ENCODE measurements at regions not wholly inside any gene's neighbourhood (a gene's known extent, or its start where the extent isn't known, plus 50 kb on each side); places are given as distances from the start of the nearest gene placed in this dataset.
A peak's percentile ranks its signal among the peaks of the same experiment; 100 is the strongest.

DNA sequence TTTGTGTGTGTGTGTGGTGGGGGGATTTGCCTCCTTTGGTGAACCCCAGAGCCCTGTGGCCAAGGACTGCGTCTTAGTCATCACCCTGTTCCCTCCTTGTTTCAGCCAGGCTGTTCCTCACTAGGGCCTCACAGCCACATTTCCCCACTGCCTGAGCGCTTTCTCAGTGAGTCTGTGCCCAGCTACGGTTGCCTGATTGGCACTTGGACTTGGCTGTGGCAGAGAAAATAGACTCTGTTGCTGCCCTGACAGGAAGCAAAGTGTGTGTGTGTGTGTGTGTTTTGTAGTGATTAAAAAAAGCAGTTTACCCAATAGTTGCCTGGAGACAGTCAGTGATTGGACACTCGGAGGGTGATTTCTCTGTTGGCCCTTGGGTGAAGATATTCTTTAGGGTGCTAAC lies 113.0 kb downstream of the UCHL1 start:
- DNase-seq (ENCODE audit: low read depth, low spot score), result no peak
- Histone ChIP-seq H3K9me3 (ENCODE audit: low read depth, low read length) (no peaks in the 10 kb centered on the region), H3K4me3 (no peak overlapping the region), H3K9ac (ENCODE audit: insufficient read length) (no peak overlapping the region), H3K36me3 (ENCODE audit: insufficient read depth, low read length) (no peaks in the 10 kb centered on the region; the same call in 1 of the 2 replicates), H3K27ac (no peak overlapping the region)
- no peak for TF ChIP-seq FOXP2 (optimal IDR thresholded peaks at IDR 0.05; ENCODE audit: control extremely low read depth, extremely low read length, insufficient read depth)

DNA sequence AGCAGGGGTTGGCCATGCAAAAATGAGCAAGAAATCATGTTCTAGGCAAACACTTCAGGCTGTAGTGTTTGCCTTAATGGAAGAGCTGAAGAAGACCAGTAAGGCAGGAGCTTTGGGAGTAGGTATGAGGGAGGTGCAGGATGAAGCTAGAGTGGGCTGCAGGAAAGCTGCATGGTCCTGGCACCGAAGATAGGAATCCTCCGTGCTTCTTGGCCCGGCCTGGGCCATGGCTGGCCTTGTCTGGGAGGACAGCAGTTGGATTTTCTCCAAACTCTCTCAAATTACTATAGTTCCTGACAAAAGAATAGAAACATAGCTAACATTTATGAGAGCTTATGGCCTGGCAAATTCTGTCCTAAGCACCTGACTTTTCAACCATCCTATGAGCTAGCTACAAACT lies 116.5 kb downstream of the UCHL1 start:
- no peak for DNase-seq (ENCODE audit: low read depth, low spot score)
- H3K4me3 ChIP-seq, result no peak overlapping the region
- no peak overlapping the region for H3K27ac ChIP-seq
- no peak for TF ChIP-seq POLR2AphosphoS5 (IDR thresholded peaks at IDR 0.05; ENCODE audit: borderline replicate concordance, low read depth, low read length)
- no peak for TF ChIP-seq FOXP2 (optimal IDR thresholded peaks at IDR 0.05; ENCODE audit: control extremely low read depth, extremely low read length, insufficient read depth)
- no peak for TF ChIP-seq EZH2 (IDR thresholded peaks at IDR 0.05)
- H3K9me3 ChIP-seq (ENCODE audit: low read depth, low read length), result no peaks in the 10 kb centered on the region
- H3K36me3 ChIP-seq (ENCODE audit: insufficient read depth, low read length), result no peaks in the 10 kb centered on the region; the same call in 1 of the 2 replicates
- H3K9ac ChIP-seq (ENCODE audit: insufficient read length), result no peak overlapping the region

DNA sequence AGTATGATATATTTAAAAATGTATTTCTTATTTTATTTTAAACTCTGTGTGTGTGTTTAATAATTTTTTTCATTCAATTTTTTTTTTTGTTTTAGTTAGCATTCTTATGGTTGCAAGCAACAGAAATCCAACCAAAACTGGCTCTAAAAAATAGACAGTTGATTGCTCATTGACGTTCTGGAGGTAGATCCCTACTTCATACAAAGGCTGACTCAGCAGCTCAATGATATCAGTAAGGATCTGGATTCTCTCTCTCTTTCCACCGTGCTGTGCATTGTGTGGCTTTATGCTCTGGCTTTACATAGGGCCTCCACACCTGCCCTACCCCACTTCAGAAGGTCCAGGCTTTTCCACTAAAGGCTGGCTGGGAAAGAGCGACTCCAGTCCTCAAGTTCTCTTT lies 117.8 kb downstream of the UCHL1 start:
- Histone ChIP-seq H3K36me3 (ENCODE audit: insufficient read depth, low read length) (no peaks in the 10 kb centered on the region; the same call in 1 of the 2 replicates), H3K4me3 (no peak overlapping the region), H3K27ac (no peak overlapping the region), H3K9me3 (ENCODE audit: low read depth, low read length) (no peaks in the 10 kb centered on the region), H3K9ac (ENCODE audit: insufficient read length) (no peak overlapping the region)
- DNase-seq (ENCODE audit: low read depth, low spot score), result no peak
- no peak for TF ChIP-seq EZH2 (IDR thresholded peaks at IDR 0.05)
- no peak for TF ChIP-seq POLR2AphosphoS5 (IDR thresholded peaks at IDR 0.05; ENCODE audit: borderline replicate concordance, low read depth, low read length)
- TF ChIP-seq FOXP2 (optimal IDR thresholded peaks at IDR 0.05; ENCODE audit: control extremely low read depth, extremely low read length, insufficient read depth), result no peak

DNA sequence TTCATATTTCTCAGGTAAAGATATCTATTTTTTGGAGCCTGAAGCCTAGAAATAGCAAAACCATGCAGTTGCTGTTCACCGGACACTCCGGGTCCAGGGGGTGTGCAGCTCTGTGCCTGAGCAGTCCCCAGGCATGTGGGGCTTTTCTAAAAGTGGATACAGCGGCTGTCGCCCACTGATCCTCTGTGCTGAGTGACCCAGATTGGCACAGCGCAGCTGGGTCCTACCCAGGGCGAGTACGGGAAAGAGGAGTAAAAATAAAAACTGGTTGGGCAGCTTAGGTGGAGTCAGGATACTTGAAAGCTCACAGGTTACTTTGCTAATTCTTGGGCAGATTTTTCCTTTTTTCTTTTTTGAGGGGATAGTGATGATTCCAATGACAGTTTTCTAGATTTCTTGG lies 118.8 kb downstream of the UCHL1 start:
- Histone ChIP-seq H3K36me3 (ENCODE audit: insufficient read depth, low read length) (no peaks in the 10 kb centered on the region; the same call in 1 of the 2 replicates), H3K4me3 (no peak overlapping the region), H3K9me3 (ENCODE audit: low read depth, low read length) (no peaks in the 10 kb centered on the region), H3K27ac (no peak overlapping the region), H3K9ac (ENCODE audit: insufficient read length) (no peak overlapping the region)
- no peak for TF ChIP-seq FOXP2 (optimal IDR thresholded peaks at IDR 0.05; ENCODE audit: control extremely low read depth, extremely low read length, insufficient read depth)
- no peak for TF ChIP-seq EZH2 (IDR thresholded peaks at IDR 0.05)
- TF ChIP-seq POLR2AphosphoS5 (IDR thresholded peaks at IDR 0.05; ENCODE audit: borderline replicate concordance, low read depth, low read length), result no peak
- no peak for DNase-seq (ENCODE audit: low read depth, low spot score)

- H3K36me3 ChIP-seq (ENCODE audit: insufficient read depth, low read length), result no peaks in the 10 kb centered on the region; the same call in 1 of the 2 replicates
- TF ChIP-seq FOXP2 (optimal IDR thresholded peaks at IDR 0.05; ENCODE audit: control extremely low read depth, extremely low read length, insufficient read depth), result no peak
- TF ChIP-seq EZH2 (IDR thresholded peaks at IDR 0.05), result no peak
- no peak for TF ChIP-seq POLR2AphosphoS5 (IDR thresholded peaks at IDR 0.05; ENCODE audit: borderline replicate concordance, low read depth, low read length)
- no peak for DNase-seq (ENCODE audit: low read depth, low spot score)
- no peak overlapping the region for H3K27ac ChIP-seq
- H3K9me3 ChIP-seq (ENCODE audit: low read depth, low read length), result no peaks in the 10 kb centered on the region
- H3K9ac ChIP-seq (ENCODE audit: insufficient read length), result no peak overlapping the region
- H3K4me3 ChIP-seq, result no peak overlapping the region
Measured at GRCh38 chr4:41377196-41377595, 120.5 kb downstream of the UCHL1 start.

DNA sequence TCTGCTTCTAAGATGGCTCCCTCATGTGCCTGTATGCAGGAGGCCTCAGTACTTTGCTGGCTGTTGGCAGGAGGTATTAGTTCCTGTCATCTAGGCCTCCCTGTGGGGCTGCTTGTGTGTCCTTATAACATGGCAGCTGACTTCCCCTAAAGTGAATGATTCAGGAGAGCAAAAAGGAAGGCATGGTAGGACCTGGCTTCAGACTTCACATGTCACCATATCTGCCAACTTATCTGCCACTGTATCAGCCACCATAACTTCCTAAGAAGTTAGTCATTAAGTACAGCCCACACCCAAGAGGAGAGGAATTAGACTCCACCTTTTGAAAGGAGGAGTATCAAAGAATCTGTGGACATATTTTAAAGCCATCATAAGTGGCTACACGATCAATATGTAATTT lies 122.5 kb downstream of the UCHL1 start:
- H3K4me3 ChIP-seq, result no peak overlapping the region
- TF ChIP-seq FOXP2 (optimal IDR thresholded peaks at IDR 0.05; ENCODE audit: control extremely low read depth, extremely low read length, insufficient read depth) (no peak), EZH2 (IDR thresholded peaks at IDR 0.05) (no peak), POLR2AphosphoS5 (IDR thresholded peaks at IDR 0.05; ENCODE audit: borderline replicate concordance, low read depth, low read length) (no peak)
- H3K27ac ChIP-seq, result no peak overlapping the region
- no peak for DNase-seq (ENCODE audit: low read depth, low spot score)
- no peak overlapping the region for H3K9ac ChIP-seq (ENCODE audit: insufficient read length)
- H3K36me3 ChIP-seq (ENCODE audit: insufficient read depth, low read length), result no peaks in the 10 kb centered on the region
- no peaks in the 10 kb centered on the region for H3K9me3 ChIP-seq (ENCODE audit: low read depth, low read length)

DNA sequence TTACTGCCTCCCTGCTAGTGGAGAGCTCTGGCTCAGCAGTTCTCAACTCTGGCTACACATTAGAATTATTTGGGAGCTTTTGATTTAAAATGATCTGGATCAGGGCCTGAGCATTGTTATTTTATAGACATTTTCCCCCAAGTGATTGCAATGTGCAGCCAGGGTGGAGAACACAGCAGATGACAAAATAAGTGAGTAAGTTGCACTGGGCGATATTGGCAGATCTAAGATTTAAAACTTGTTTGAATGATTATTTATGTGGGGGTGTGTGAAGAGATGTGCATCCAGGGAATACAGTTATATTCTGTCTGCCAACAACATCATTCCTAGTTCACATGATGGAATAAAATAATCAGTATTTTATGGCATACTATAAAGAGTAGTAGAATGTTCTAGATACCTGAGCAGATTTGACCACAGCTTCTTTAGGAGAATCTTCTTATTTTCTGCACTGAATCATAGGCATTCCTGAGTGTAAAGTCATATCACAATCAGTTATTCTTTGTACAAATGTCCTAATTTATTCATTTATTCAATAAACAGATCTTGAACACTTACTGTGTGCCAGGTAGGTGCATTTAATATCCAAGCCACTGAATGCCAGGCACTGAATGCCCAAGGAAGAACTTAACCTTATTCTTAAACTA lies 123.9 kb downstream of the UCHL1 start:
- Histone ChIP-seq H3K9ac (ENCODE audit: insufficient read length) (no peak overlapping the region), H3K4me3 (no peak overlapping the region), H3K27ac (no peak overlapping the region), H3K9me3 (ENCODE audit: low read depth, low read length) (no peaks in the 10 kb centered on the region), H3K36me3 (ENCODE audit: insufficient read depth, low read length) (no peaks in the 10 kb centered on the region)
- DNase-seq (ENCODE audit: low read depth, low spot score), result no peak
- TF ChIP-seq FOXP2 (optimal IDR thresholded peaks at IDR 0.05; ENCODE audit: control extremely low read depth, extremely low read length, insufficient read depth), result no peak

GRCh38 chr4:41381384-41381783 lies 124.7 kb downstream of the UCHL1 start:
- Histone ChIP-seq H3K9ac (ENCODE audit: insufficient read length) (no peak overlapping the region), H3K27ac (no peak overlapping the region), H3K4me3 (no peak overlapping the region), H3K36me3 (ENCODE audit: insufficient read depth, low read length) (no peaks in the 10 kb centered on the region), H3K9me3 (ENCODE audit: low read depth, low read length) (no peaks in the 10 kb centered on the region)
- no peak for TF ChIP-seq FOXP2 (optimal IDR thresholded peaks at IDR 0.05; ENCODE audit: control extremely low read depth, extremely low read length, insufficient read depth)
- no peak for TF ChIP-seq POLR2AphosphoS5 (IDR thresholded peaks at IDR 0.05; ENCODE audit: borderline replicate concordance, low read depth, low read length)
- TF ChIP-seq EZH2 (IDR thresholded peaks at IDR 0.05), result no peak
- DNase-seq (ENCODE audit: low read depth, low spot score), result no peak

DNA sequence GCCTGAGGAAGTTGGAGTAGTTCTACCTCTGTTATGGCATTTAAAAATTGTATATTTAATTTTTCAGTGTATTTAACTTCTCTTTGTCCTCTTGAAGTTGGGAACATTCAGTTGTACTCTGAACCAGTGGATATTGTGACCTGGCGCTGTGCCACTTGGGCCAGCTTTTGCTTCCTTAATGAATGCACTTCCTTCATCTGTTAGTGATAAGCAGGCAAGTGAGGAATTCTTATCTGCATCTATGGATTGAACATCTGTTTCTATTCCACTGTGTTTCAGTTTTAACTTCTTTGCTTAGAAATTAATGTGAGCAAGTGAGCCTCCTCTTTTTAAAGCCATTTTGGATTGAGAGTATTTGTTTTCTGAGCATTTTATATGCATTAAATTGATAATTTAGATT lies 128.3 kb downstream of the UCHL1 start:
- Histone ChIP-seq H3K4me3 (no peak overlapping the region; the same call in 1 of the 2 replicates), H3K27ac (peak overlapping the region; percentile 23; the same call in 1 of the 2 replicates), H3K36me3 (ENCODE audit: insufficient read depth, low read length) (no peaks in the 10 kb centered on the region), H3K9me3 (ENCODE audit: low read depth, low read length) (no peaks in the 10 kb centered on the region), H3K9ac (ENCODE audit: insufficient read length) (no peak overlapping the region)
- DNase-seq (ENCODE audit: low read depth, low spot score), result no peak
- TF ChIP-seq FOXP2 (optimal IDR thresholded peaks at IDR 0.05; ENCODE audit: control extremely low read depth, extremely low read length, insufficient read depth) (no peak), EZH2 (IDR thresholded peaks at IDR 0.05) (no peak), POLR2AphosphoS5 (IDR thresholded peaks at IDR 0.05; ENCODE audit: borderline replicate concordance, low read depth, low read length) (no peak)
